Activated naive CD4-positive, alpha-beta T cell treated with anti-CD3 and anti-CD28 coated beads, Interleukin-2, amount 50 U/mL, for 24 hours (primary cell): ENCODE measurements at regions not wholly inside any gene's neighbourhood (a gene's known extent, or its start where the extent isn't known, plus 50 kb on each side); places are given as distances from the start of the nearest gene placed in this dataset.
"Not testable (repeated sequence)": the region's sequence is repeated elsewhere in the genome, so short reads cannot be mapped to it uniquely, and the experiment has no call there.

Experiments
- H3K27ac Mint-ChIP-seq: one replicate; pipeline ENCODE4 v1.8.0; 2021; ENCODE audit warnings: mild to moderate bottlenecking, mixed read lengths
- H3K27me3 Mint-ChIP-seq: one replicate; pipeline ENCODE4 v1.8.0; 2021; ENCODE audit warnings: mixed read lengths
- H3K36me3 Mint-ChIP-seq: one replicate; pipeline ENCODE4 v1.8.0; 2021; ENCODE audit warnings: mixed read lengths
- H3K4me1 Mint-ChIP-seq: one replicate; pipeline ENCODE4 v1.8.0; 2021; ENCODE audit warnings: mixed read lengths
- H3K4me3 Mint-ChIP-seq: one replicate; pipeline ENCODE4 v1.8.0; 2021; ENCODE audit warnings: mild to moderate bottlenecking, mixed read lengths
- H3K9me3 Mint-ChIP-seq: one replicate; pipeline ENCODE4 v1.8.0; 2021; ENCODE audit warnings: mixed read lengths

DNA sequence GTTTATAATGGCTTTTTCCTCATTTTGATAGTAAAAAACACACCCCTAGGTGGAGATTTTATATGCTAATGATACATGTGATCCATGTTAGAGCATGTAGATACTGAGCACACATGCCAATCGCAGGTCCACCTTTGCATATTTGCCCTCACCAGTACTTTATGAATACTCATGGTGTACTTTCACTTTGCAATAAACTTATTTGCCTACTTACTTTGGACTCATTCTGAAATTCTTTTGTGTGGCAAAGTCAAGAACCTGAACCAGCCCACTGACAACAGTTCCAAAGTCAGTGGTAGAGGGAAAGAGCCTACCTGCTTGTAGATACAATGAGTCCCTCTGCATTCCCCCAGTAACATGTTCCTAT lies 58.5 kb upstream of the DHRS4 start:
- no peaks in the 10 kb centered on the region for H3K27me3 Mint-ChIP-seq
- no peaks in the 10 kb centered on the region for H3K36me3 Mint-ChIP-seq
- H3K4me3 Mint-ChIP-seq, result no peak overlapping the region
- no peaks in the 10 kb centered on the region for H3K9me3 Mint-ChIP-seq
- no peak overlapping the region for H3K27ac Mint-ChIP-seq
- no peaks in the 10 kb centered on the region for H3K4me1 Mint-ChIP-seq

DNA sequence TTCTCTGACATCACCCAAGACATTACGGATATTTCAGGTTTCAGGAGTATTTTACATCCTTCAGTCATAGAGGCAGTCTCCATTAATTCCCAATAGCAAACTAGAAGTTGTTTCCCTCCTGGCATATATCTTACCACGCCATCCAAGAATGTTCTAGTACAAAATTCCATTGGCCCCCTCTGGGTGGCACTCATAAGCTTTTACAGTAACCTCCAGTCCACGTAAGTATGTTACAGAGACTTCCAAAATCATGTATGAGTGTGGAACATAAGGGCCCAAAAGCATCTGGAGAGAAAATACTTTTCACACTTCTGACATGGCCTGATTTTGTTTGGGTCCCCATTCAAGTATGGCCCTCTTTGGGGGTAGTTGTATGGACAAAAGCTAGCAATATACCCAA lies 58.1 kb upstream of the DHRS4 start:
- no peak overlapping the region for H3K27ac Mint-ChIP-seq
- no peaks in the 10 kb centered on the region for H3K9me3 Mint-ChIP-seq
- peaks cover 1% of the 10 kb centered on the region for H3K27me3 Mint-ChIP-seq
- H3K4me3 Mint-ChIP-seq, result no peak overlapping the region
- H3K36me3 Mint-ChIP-seq, result no peaks in the 10 kb centered on the region
- no peaks in the 10 kb centered on the region for H3K4me1 Mint-ChIP-seq

DNA sequence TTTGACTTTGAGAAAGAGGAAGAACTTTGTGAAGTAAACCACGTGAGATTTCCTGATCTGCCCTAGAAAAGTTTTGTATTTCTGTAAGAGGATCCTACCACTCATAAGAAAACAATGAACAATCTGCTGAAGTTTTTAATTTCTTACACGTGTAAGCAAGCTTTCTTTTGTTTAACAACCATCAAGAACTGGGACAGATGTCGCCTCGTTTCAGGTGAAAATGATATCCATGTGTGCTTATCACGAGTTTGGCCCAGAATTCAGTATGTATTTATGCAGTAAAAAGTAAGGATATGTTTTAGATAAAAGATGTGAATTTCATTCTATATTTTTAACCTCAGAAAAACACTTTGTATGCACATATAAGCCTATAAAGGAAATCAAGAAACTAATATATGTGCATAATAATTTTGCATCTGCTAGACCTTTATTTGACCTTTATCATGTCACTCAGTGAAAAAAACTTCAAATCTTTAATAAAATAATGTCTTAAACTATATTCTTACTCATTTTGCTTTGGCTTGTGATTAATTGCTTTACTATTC lies 56.9 kb upstream of the DHRS4 start:
- H3K27me3 Mint-ChIP-seq, result peaks cover 8% of the 10 kb centered on the region
- no peaks in the 10 kb centered on the region for H3K36me3 Mint-ChIP-seq
- no peaks in the 10 kb centered on the region for H3K4me1 Mint-ChIP-seq
- no peak overlapping the region for H3K27ac Mint-ChIP-seq
- no peaks in the 10 kb centered on the region for H3K9me3 Mint-ChIP-seq
- no peak overlapping the region for H3K4me3 Mint-ChIP-seq

DNA sequence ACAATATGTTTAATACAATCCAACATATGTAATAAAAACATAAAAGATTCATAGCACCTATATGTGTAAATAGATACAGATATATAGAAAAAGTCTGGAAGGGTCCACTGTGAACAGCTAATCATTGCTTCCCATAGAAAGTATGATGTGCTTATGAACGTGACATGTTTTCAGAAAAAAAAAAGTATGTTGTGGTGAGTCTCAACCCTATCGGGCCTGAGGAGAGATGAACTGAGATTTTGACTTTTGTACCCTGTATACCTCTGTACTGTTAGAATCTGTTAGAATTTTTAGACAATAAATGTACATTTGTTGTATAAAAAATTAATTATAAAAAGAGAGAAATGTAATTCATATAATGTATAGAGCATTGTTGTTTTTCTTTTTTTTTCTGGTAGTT lies 56.3 kb upstream of the DHRS4 start:
- not testable (repeated sequence) for H3K9me3 Mint-ChIP-seq, H3K4me1 Mint-ChIP-seq, H3K27ac Mint-ChIP-seq, H3K36me3 Mint-ChIP-seq, H3K27me3 Mint-ChIP-seq, H3K4me3 Mint-ChIP-seq

DNA sequence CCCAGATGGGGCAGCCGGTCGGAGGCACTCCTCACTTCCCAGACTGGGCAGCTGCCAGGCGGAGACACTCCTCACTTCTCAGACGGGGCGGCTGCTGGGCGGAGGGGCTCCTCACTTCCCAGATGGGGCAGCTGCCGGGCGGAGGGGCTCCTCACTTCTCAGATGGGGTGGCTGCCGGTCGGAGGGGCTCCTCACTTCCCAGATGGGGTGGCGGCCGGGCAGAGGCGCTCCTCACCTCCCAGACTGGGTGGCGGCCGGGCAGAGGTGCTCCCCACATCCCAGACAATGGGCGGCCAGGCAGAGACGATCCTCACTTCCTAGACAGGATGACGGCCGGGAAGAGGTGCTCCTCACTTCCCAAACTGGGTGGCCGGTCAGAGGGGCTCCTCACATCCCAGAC lies 55.2 kb upstream of the DHRS4 start:
- H3K4me3 Mint-ChIP-seq, H3K4me1 Mint-ChIP-seq: not testable (repeated sequence)

DNA sequence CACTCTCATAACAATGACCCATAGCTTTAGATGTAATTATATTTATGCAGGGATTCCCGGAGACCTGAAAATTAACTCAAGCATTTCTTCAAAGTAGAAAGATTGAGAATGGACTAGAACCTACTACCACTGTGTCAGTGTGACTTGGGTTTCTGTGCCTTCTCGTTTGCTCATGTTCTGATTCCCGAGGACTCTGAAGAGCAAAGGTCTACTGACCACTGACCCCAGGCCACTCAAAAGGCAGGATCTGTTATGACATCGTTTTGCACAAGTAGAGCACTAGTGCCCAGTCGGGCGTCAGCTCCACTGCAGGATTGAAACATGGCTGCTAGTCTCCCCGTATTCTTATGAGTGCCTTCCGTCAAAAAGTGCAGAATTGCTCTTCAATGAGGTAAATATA lies 53.8 kb upstream of the DHRS4 start:
- no peaks in the 10 kb centered on the region for H3K4me1 Mint-ChIP-seq
- peaks cover 10% of the 10 kb centered on the region for H3K27me3 Mint-ChIP-seq

More for the DNA sequence above, 55.2 kb upstream of the DHRS4 start:
- peaks cover 10% of the 10 kb centered on the region for H3K27me3 Mint-ChIP-seq
- not testable (repeated sequence) for H3K36me3 Mint-ChIP-seq, H3K27ac Mint-ChIP-seq, H3K9me3 Mint-ChIP-seq

DNA sequence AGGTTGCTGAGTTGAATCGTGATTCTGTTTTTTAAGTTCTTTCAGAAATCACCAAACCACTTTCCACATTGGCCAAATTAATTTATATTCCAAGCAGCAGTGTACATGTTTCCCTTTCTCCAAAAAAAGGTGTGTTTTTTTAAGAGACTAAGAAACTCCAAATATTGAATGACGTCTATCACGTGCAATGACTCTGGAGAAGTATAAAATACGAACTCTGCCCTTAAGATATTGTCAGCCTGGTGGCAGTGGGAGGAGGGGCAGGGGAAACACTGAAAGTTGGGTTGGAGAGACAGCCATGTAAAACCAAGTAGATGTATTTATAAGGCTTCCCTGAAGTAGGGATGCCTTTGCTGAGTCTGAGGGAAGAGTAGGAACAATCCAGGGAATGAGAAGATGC lies 50.1 kb upstream of the DHRS4 start:
- Mint-ChIP-seq H3K36me3 (no peaks in the 10 kb centered on the region), H3K27me3 (peaks cover 13% of the 10 kb centered on the region)

More for the DNA sequence above, 53.8 kb upstream of the DHRS4 start:
- no peak overlapping the region for H3K4me3 Mint-ChIP-seq
- no peak overlapping the region for H3K27ac Mint-ChIP-seq
- H3K9me3 Mint-ChIP-seq, result no peaks in the 10 kb centered on the region
- no peaks in the 10 kb centered on the region for H3K36me3 Mint-ChIP-seq

More for the DNA sequence above, 50.1 kb upstream of the DHRS4 start:
- H3K9me3 Mint-ChIP-seq, result no peaks in the 10 kb centered on the region
- no peak overlapping the region for H3K4me3 Mint-ChIP-seq
- H3K27ac Mint-ChIP-seq, result no peak overlapping the region
- no peaks in the 10 kb centered on the region for H3K4me1 Mint-ChIP-seq
